ENCODE measurements at regions not wholly inside any gene's neighbourhood (a gene's known extent, or its start where the extent isn't known, plus 50 kb on each side); places are given as distances from the start of the nearest gene placed in this dataset.

- no peak for TF ChIP-seq MAX (IDR thresholded peaks at IDR 0.05)
- no peak for TF ChIP-seq CTCF (IDR thresholded peaks at IDR 0.05; ENCODE audit: low read depth, low read length, missing input control)
- no peak for TF ChIP-seq GABPA (IDR thresholded peaks at IDR 0.05 in 1 of 2, conservative IDR thresholded peaks at IDR 0.05 in 1 of 2)
- no peak for TF ChIP-seq REST (IDR thresholded peaks at IDR 0.05)
- no peak for TF ChIP-seq EGR1 (IDR thresholded peaks at IDR 0.05; ENCODE audit: low read depth in 2 of 2)
These were observed 89.5 kb upstream of the UMPS start for GRCh38 chr3:124640635-124641306.

Measured in liver (tissue), 3 donors.